IMR-90 (cell line): ENCODE measurements at regions not wholly inside any gene's neighbourhood (a gene's known extent, or its start where the extent isn't known, plus 50 kb on each side); places are given as distances from the start of the nearest gene placed in this dataset.

ENCODE experiments used
- ATAC-seq: fragments of 200-7000 bp; cut with Tn5 transposase; 2 replicates; pipeline ENCODE4 v1.9.1; 2020; ENCODE audit warnings: low read depth, mild to moderate bottlenecking, moderate library complexity
- BruUV-seq: library from RNA; stranded (reverse); fragments of 400-500 nt; replicated peaks from 2 replicates; lab custom pipeline; 2021; lab: Mats Ljungman, UMichigan
- CTCF ChIA-PET: fragments of 300-600 bp; formaldehyde crosslinking; extraction: SDS; loops from one replicate; lab custom pipeline; 2021; ENCODE audit warnings: antibody characterized with exemption; lab: Yijun Ruan, JAX
- POLR2A ChIA-PET: fragments of 300-600 bp; sonication (Branson Sonifier 250); formaldehyde crosslinking; loops from one replicate; lab custom pipeline; 2022; ENCODE audit warnings: antibody characterized with exemption; ENCODE audit not compliant: unreplicated experiment; lab: Charles Lee
- DNase-seq: peaks from one replicate; pipeline ENCODE4 v3.0.0; 2013
- H2AFZ ChIP-seq: replicated peaks from 2 replicates; pipeline ENCODE3; 2013; ENCODE audit warnings: low read length, mild to moderate bottlenecking; ENCODE audit not compliant: poor library complexity
- H2AK5ac ChIP-seq: 2 replicates; pipeline ENCODE4 v1.6.1; 2013; ENCODE audit warnings: low read depth, low read length, inconsistent platforms
- H2AK9ac ChIP-seq: replicated peaks from 2 replicates; pipeline ENCODE3; 2013; ENCODE audit warnings: mild to moderate bottlenecking, low read depth, low read length, moderate library complexity; ENCODE audit not compliant: poor library complexity
- H2BK120ac ChIP-seq: 2 replicates; pipeline ENCODE4 v1.6.1; 2013; ENCODE audit warnings: low read depth, low read length, inconsistent platforms
- H2BK15ac ChIP-seq: 3 replicates; pipeline ENCODE4 v1.6.1; 2013; ENCODE audit warnings: low read depth, low read length, inconsistent platforms
- H2BK20ac ChIP-seq: 2 replicates; pipeline ENCODE4 v1.6.1; 2013; ENCODE audit warnings: low read depth, mild to moderate bottlenecking, inconsistent platforms, low read length, moderate library complexity
- H2BK5ac ChIP-seq: 2 replicates; pipeline ENCODE4 v1.6.1; 2013; ENCODE audit warnings: mild to moderate bottlenecking, low read depth, low read length, inconsistent platforms; ENCODE audit not compliant: poor library complexity, severe bottlenecking
- H3K14ac ChIP-seq: replicated peaks from 2 replicates; pipeline ENCODE4 v1.6.1; 2013; ENCODE audit warnings: low read depth, low read length, inconsistent platforms
- H3K18ac ChIP-seq: 2 replicates; pipeline ENCODE4 v1.6.1; 2013; ENCODE audit warnings: low read depth, low read length, control low read depth
- H3K23ac ChIP-seq: 2 replicates; pipeline ENCODE4 v1.6.1; 2013; ENCODE audit warnings: low read depth, low read length, inconsistent platforms
- H3K27ac ChIP-seq: 2 replicates; pipeline ENCODE4 v1.5.1; 2013; ENCODE audit warnings: mild to moderate bottlenecking, control low read depth, low read length; ENCODE audit not compliant: insufficient read depth
- H3K27me3 ChIP-seq: 2 replicates; pipeline ENCODE4 v1.6.1; 2013; ENCODE audit warnings: low read length; ENCODE audit not compliant: control insufficient read depth, insufficient read depth
- H3K36me3 ChIP-seq: 2 replicates; pipeline ENCODE4 v1.6.1; 2013; ENCODE audit warnings: low read length, mixed read lengths; ENCODE audit not compliant: control insufficient read depth, insufficient read depth
- H3K4ac ChIP-seq: 2 replicates; pipeline ENCODE4 v1.6.1; 2013; ENCODE audit warnings: low read depth, low read length, inconsistent platforms
- H3K4me1 ChIP-seq: 2 replicates; pipeline ENCODE4 v1.6.1; 2013; ENCODE audit warnings: low read length, mixed read lengths; ENCODE audit not compliant: control insufficient read depth, insufficient read depth
- H3K4me2 ChIP-seq: 2 replicates; pipeline ENCODE4 v1.6.1; 2013; ENCODE audit warnings: low read depth, mild to moderate bottlenecking, control low read depth, low read length, moderate library complexity
- H3K4me3 ChIP-seq: 2 replicates; pipeline ENCODE4 v1.5.1; 2013; ENCODE audit warnings: low read depth, mild to moderate bottlenecking, control low read depth, low read length, moderate library complexity; ENCODE audit not compliant: insufficient read depth
- H3K56ac ChIP-seq: 2 replicates; pipeline ENCODE4 v1.6.1; 2013; ENCODE audit warnings: low read length, inconsistent platforms; ENCODE audit not compliant: insufficient read depth; ENCODE audit errors: extremely low read depth
- H3K79me1 ChIP-seq, 2 experiments: 2 replicates each; pipeline ENCODE4 v1.6.1; 2013; ENCODE audit warnings: low read length in 2 of 2, inconsistent platforms in 1 of 2, low read depth in 1 of 2
- H3K9ac ChIP-seq: 2 replicates; pipeline ENCODE4 v1.6.1; 2013; ENCODE audit warnings: low read depth, low read length, control low read depth
- H3K9me1 ChIP-seq: 2 replicates; pipeline ENCODE4 v1.6.1; 2013; ENCODE audit warnings: low read length, inconsistent platforms; ENCODE audit not compliant: insufficient read depth
- H3K9me3 ChIP-seq: 2 replicates; pipeline ENCODE4 v1.6.1; 2013; ENCODE audit warnings: low read length; ENCODE audit not compliant: control insufficient read depth, insufficient read depth
- H4K20me1 ChIP-seq: 2 replicates; pipeline ENCODE4 v1.6.1; 2013; ENCODE audit warnings: low read length, inconsistent platforms; ENCODE audit not compliant: insufficient read depth
- H4K5ac ChIP-seq: 2 replicates; pipeline ENCODE4 v1.6.1; 2013; ENCODE audit warnings: mild to moderate bottlenecking, low read depth, low read length, control low read depth
- H4K8ac ChIP-seq, 2 experiments: 2 replicates each; pipeline ENCODE4 v1.6.1; 2013; ENCODE audit warnings: low read depth in 2 of 2, low read length in 2 of 2, control low read depth in 1 of 2, inconsistent platforms in 1 of 2
- H4K91ac ChIP-seq: 2 replicates; pipeline ENCODE4 v1.6.1; 2013; ENCODE audit warnings: low read depth, low read length, inconsistent platforms; ENCODE audit not compliant: insufficient read depth
- CHD1 ChIP-seq: IDR thresholded peaks from 2 replicates; pipeline ENCODE4 v1.6.1; 2012; ENCODE audit warnings: low read depth, low read length, improper control_type of control experiment
- MAFK ChIP-seq: IDR thresholded peaks from 2 replicates; pipeline ENCODE4 v1.6.1; 2012; ENCODE audit warnings: low read depth, low read length, improper control_type of control experiment
- MAZ ChIP-seq: IDR thresholded peaks from 2 replicates; pipeline ENCODE4 v1.6.1; 2012; ENCODE audit warnings: low read depth, mild to moderate bottlenecking, low read length, improper control_type of control experiment, moderate library complexity, borderline replicate concordance
- RAD21 ChIP-seq: IDR thresholded peaks from 2 replicates; pipeline ENCODE4 v1.6.1; 2012; ENCODE audit warnings: low read length, improper control_type of control experiment
- SMC3 ChIP-seq: fragments of 150-350 bp; IDR thresholded peaks from 2 replicates; pipeline ENCODE4 v1.6.1; 2016; ENCODE audit warnings: low read depth, mild to moderate bottlenecking, antibody characterized with exemption, low read length, moderate library complexity
- WGBS, 2 experiments: methylation state at CpG; one replicate each; pipeline versions ENCODE4 v1.1.5 to v1.1.7; 2013; ENCODE audit warnings: missing lambda C conversion rate in 2 of 2; ENCODE audit not compliant: insufficient read length in 1 of 2; ENCODE audit errors: extremely low coverage in 2 of 2; 5-methylcytosine and 5-hydroxymethylcytosine counted together
- dilution Hi-C: fragments of 300-500 bp; cut with HindIII; formaldehyde crosslinking; loops from one replicate; pipeline ENCODE4 v1.14.3; 2018; ENCODE audit warnings: low sequenced_read_pairs; ENCODE audit not compliant: unreplicated experiment
- in situ Hi-C: fragments of 300-500 bp; cut with MboI; formaldehyde crosslinking; loops from 3 replicates; pipeline ENCODE4 v1.14.3; 2019; ENCODE audit warnings: low sequenced_read_pairs, inconsistent platforms, mixed read lengths
- intact Hi-C: fragments of 100-400 bp; cut with micrococcal nuclease; formaldehyde crosslinking; loops from 2 replicates; pipeline ENCODE4 v1.10.0; 2022
- TF ChIP-seq, protein P1 (sequence below): conservative IDR thresholded peaks from 2 replicates; pipeline ENCODE4 v1.5.1; 2012; ENCODE audit warnings: mild to moderate bottlenecking, low read depth, low read length, improper control_type of control experiment

DNA sequence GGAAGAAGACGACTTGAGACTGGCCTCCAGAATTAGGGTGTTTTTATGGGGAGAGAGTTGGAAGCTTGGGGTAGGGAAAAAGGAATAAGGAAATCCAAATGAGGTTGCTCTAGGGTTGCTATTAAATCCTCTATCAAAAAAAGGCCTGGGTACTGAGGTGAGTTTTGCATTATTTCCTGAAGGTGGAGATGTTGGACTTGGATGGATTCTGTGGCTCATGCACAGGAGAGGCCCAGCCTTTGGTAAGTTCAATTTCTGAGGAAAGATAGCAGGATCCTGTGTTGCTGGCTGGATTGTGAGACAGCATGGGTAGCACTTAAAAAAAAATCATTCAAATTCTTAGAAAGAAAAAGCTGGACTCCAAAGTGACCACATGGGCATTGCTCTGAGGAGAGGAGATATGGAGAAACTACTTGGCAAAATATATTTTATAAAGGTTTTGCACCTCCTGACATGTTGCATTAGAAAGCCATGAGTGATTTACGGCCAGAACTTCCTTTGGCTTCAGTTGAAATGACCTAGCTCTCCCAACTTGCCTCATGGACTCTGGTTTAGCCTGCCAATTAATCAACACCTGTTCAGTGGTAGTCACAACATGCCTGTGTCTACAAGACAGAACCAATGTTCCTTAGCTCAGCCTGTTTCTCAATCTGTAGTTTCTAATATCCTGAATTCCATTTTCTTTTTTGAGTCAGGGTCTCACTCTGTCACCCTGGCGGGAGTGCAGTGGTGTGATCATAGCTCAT lies 152.1 kb upstream of the RALGAPA2 start (continued):
- TF ChIP-seq MAZ = no peak

DNA sequence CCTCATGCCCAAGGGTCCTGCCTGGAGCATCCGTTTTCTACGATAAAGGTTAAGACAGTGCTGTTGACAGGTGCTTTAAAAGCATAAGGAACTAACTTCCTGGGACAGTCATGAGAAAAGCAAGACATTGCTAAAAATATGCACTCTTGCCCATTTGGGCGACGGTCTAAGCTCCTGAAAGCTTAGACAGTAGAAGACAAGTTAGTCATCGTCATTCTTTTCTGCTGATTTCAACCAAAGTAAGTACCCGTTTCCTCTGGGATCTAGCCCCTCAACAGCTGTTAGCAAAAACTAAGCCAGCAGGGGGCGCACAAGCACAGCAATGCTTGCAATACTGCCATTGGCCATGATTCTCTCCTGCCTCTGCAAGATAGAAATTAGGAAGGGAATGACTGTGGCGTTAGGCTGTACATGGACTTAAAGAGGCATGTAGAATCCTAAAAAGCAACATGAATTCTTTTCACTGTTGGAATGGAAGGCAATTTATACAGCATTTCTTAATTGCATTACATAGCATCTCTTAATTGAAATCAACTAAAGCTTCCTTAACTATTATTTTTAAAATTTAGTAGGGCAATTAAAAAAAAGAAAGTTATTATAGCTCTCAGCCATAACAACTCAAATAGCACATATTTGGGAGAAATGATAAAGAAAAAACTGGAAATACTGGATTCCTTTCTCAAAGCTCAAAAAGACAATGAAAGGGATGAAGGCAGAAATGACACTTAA lies 147.8 kb upstream of the RALGAPA2 start:
- Histone ChIP-seq H2AK5ac (no peak overlapping the region), H3K36me3 (no peaks in the 10 kb centered on the region), H2BK120ac (no peak overlapping the region), H3K9ac (no peak overlapping the region), H4K91ac (no peak overlapping the region), H3K4me2 (no peak overlapping the region), H3K4ac (no peak overlapping the region), H3K27ac (no peak overlapping the region), H3K79me1 (no peaks in the 10 kb centered on the region), H3K27me3 (no peaks in the 10 kb centered on the region), H2AFZ (no peak overlapping the region), H2BK5ac (no peak overlapping the region), H2BK15ac (no peak overlapping the region), H4K20me1 (no peaks in the 10 kb centered on the region), H4K5ac (no peak overlapping the region), H3K18ac (no peak overlapping the region), H4K8ac (no peak overlapping the region), H3K4me3 (no peak overlapping the region), H2AK9ac (no peak overlapping the region), H3K14ac (no peak overlapping the region), H3K23ac (no peak overlapping the region), H3K9me3 (no peaks in the 10 kb centered on the region), H3K4me1 (no peaks in the 10 kb centered on the region), H3K9me1 (no peaks in the 10 kb centered on the region), H3K56ac (no peak overlapping the region), H2BK20ac (no peak overlapping the region)
- 33% methylated on average over 3 of the region's 8 CpGs; no CpG with 5 or more reads in 1 of the 2 experiments for WGBS, 2 experiments
- dilution Hi-C loops = no loop called here
- POLR2A ChIA-PET = no interaction called here
- CTCF ChIA-PET = interaction anchor here (0.9 to 2.0 kb wide), 6 partner anchors 15 to 647 kb away, joined by 3 to 15 read pairs (median 4); no protein-coding TSS in a partner anchor
- in situ Hi-C loops = loop anchor here (5.0 to 25.0 kb wide), 2 partner anchors 377 to 642 kb away; no protein-coding TSS in a partner anchor
- intact Hi-C loops = loop anchor here (1.0 to 10.0 kb wide), 4 partner anchors 265 to 712 kb away; partner anchors contain the start of gene KIZ
- DNase-seq (peak; percentile 74), ATAC-seq (peak; percentile 96)
- no TSS peak for BruUV-seq
- TF ChIP-seq, protein P1, sequence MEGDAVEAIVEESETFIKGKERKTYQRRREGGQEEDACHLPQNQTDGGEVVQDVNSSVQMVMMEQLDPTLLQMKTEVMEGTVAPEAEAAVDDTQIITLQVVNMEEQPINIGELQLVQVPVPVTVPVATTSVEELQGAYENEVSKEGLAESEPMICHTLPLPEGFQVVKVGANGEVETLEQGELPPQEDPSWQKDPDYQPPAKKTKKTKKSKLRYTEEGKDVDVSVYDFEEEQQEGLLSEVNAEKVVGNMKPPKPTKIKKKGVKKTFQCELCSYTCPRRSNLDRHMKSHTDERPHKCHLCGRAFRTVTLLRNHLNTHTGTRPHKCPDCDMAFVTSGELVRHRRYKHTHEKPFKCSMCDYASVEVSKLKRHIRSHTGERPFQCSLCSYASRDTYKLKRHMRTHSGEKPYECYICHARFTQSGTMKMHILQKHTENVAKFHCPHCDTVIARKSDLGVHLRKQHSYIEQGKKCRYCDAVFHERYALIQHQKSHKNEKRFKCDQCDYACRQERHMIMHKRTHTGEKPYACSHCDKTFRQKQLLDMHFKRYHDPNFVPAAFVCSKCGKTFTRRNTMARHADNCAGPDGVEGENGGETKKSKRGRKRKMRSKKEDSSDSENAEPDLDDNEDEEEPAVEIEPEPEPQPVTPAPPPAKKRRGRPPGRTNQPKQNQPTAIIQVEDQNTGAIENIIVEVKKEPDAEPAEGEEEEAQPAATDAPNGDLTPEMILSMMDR = peak; percentile 89
- TF ChIP-seq SMC3 (peak; percentile 72), MAFK (peak; percentile 17; the same call in 1 of the 2 replicates), RAD21 (peak; percentile 73), CHD1 (no peak)
